H1 (cell line): ENCODE measurements at regions not wholly inside any gene's neighbourhood (a gene's known extent, or its start where the extent isn't known, plus 50 kb on each side); places are given as distances from the start of the nearest gene placed in this dataset.

Experiments used
- ATF2 ChIP-seq: IDR thresholded peaks from 2 replicates; pipeline ENCODE4 v1.6.1; 2012; ENCODE audit warnings: low read length, inconsistent platforms
- GTF2F1 ChIP-seq: IDR thresholded peaks from 2 replicates; pipeline ENCODE4 v1.6.1; 2012; ENCODE audit warnings: low read depth, low read length, improper control_type of control experiment, borderline replicate concordance
- TF ChIP-seq, protein P1 (sequence below): IDR thresholded peaks from 2 replicates; pipeline ENCODE4 v1.6.1; 2011; ENCODE audit warnings: low read depth, mild to moderate bottlenecking, low read length; ENCODE audit not compliant: insufficient read depth

GRCh38 chr3:176395240-176395639 is 802.0 kb downstream of the TBL1XR1 start (continued):
- no peak for TF ChIP-seq ATF2
- no peak for TF ChIP-seq GTF2F1
- TF ChIP-seq, protein P1, sequence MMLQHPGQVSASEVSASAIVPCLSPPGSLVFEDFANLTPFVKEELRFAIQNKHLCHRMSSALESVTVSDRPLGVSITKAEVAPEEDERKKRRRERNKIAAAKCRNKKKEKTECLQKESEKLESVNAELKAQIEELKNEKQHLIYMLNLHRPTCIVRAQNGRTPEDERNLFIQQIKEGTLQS, result no peak
